H9 (cell line): ENCODE measurements at regions not wholly inside any gene's neighbourhood (a gene's known extent, or its start where the extent isn't known, plus 50 kb on each side); places are given as distances from the start of the nearest gene placed in this dataset.

Source experiments
- DNase-seq: peaks from one replicate; pipeline ENCODE4 v3.0.0-alpha.2; 2017
- H2AFZ ChIP-seq: one replicate; pipeline ENCODE4 v1.6.1; 2013; ENCODE audit warnings: mild to moderate bottlenecking, low read length, control low read depth, moderate library complexity
- H2AK5ac ChIP-seq: 2 replicates; pipeline ENCODE4 v1.6.1; 2013; ENCODE audit warnings: low read length, control low read depth, mixed read lengths; ENCODE audit not compliant: insufficient read length
- H2BK120ac ChIP-seq: one replicate; pipeline ENCODE4 v1.6.1; 2013; ENCODE audit warnings: low read depth, mild to moderate bottlenecking, low read length, control low read depth, inconsistent platforms; ENCODE audit not compliant: poor library complexity, severe bottlenecking
- H2BK12ac ChIP-seq: 2 replicates; pipeline ENCODE4 v1.6.1; 2013; ENCODE audit warnings: low read length, control low read depth, mixed read lengths, low read depth; ENCODE audit not compliant: insufficient read length
- H2BK15ac ChIP-seq: 2 replicates; pipeline ENCODE4 v1.6.1; 2013; ENCODE audit warnings: low read depth, low read length, control low read depth
- H2BK20ac ChIP-seq: one replicate; pipeline ENCODE4 v1.6.1; 2013; ENCODE audit warnings: low read depth, mild to moderate bottlenecking, low read length, control low read depth, inconsistent platforms; ENCODE audit not compliant: poor library complexity, severe bottlenecking
- H2BK5ac ChIP-seq: 2 replicates; pipeline ENCODE4 v1.6.1; 2013; ENCODE audit warnings: low read length, control low read depth, mixed read lengths; ENCODE audit not compliant: insufficient read length
- H3K14ac ChIP-seq: 2 replicates; pipeline ENCODE4 v1.6.1; 2013; ENCODE audit warnings: low read length, control low read depth; ENCODE audit not compliant: insufficient read depth
- H3K18ac ChIP-seq: 2 replicates; pipeline ENCODE4 v1.6.1; 2013; ENCODE audit warnings: low read depth, mild to moderate bottlenecking, mixed read lengths, low read length, control low read depth; ENCODE audit not compliant: insufficient read length
- H3K23ac ChIP-seq: 2 replicates; pipeline ENCODE4 v1.6.1; 2013; ENCODE audit warnings: low read length, control low read depth, mixed read lengths, low read depth; ENCODE audit not compliant: insufficient read length
- H3K23me2 ChIP-seq: 2 replicates; pipeline ENCODE4 v1.6.1; 2013; ENCODE audit warnings: low read depth, mild to moderate bottlenecking, mixed read lengths, low read length, control low read depth; ENCODE audit not compliant: insufficient read length, poor library complexity, severe bottlenecking
- H3K27ac ChIP-seq: 2 replicates; pipeline ENCODE4 v1.5.1; 2013; ENCODE audit warnings: low read length, control low read depth, mixed read lengths, low read depth; ENCODE audit not compliant: insufficient read length
- H3K27me3 ChIP-seq: 2 replicates; pipeline ENCODE4 v1.6.1; 2013; ENCODE audit warnings: low read length, control low read depth, inconsistent platforms; ENCODE audit not compliant: insufficient read depth
- H3K4ac ChIP-seq: 2 replicates; pipeline ENCODE4 v1.6.1; 2013; ENCODE audit warnings: low read depth, mild to moderate bottlenecking, control low read depth, inconsistent platforms, low read length, moderate library complexity
- H3K4me1 ChIP-seq: 2 replicates; pipeline ENCODE4 v1.6.1; 2013; ENCODE audit warnings: low read length, control low read depth, inconsistent platforms; ENCODE audit not compliant: insufficient read depth
- H3K4me2 ChIP-seq: 2 replicates; pipeline ENCODE4 v1.6.1; 2013; ENCODE audit warnings: low read length, control low read depth, mixed read lengths; ENCODE audit not compliant: insufficient read length, insufficient read depth
- H3K56ac ChIP-seq: 2 replicates; pipeline ENCODE4 v1.6.1; 2013; ENCODE audit warnings: low read depth, mild to moderate bottlenecking, mixed read lengths, low read length, control low read depth; ENCODE audit not compliant: insufficient read length
- H3K79me1 ChIP-seq: 2 replicates; pipeline ENCODE4 v1.6.1; 2013; ENCODE audit warnings: low read depth, mild to moderate bottlenecking, moderate library complexity, low read length, control low read depth, inconsistent platforms; ENCODE audit not compliant: insufficient read depth, poor library complexity, severe bottlenecking
- H3K79me2 ChIP-seq: 2 replicates; pipeline ENCODE4 v1.6.1; 2013; ENCODE audit warnings: low read length, control low read depth, inconsistent platforms; ENCODE audit not compliant: insufficient read depth
- H3K9ac ChIP-seq: 2 replicates; pipeline ENCODE4 v1.6.1; 2013; ENCODE audit warnings: low read length, control low read depth, mixed read lengths; ENCODE audit not compliant: insufficient read length; ENCODE audit errors: extremely low read depth
- H3K9me3 ChIP-seq: one replicate; pipeline ENCODE4 v1.6.1; 2013; ENCODE audit warnings: low read depth, low read length, inconsistent platforms; ENCODE audit not compliant: control insufficient read depth
- H3T11ph ChIP-seq: one replicate; pipeline ENCODE4 v1.6.1; 2013; ENCODE audit warnings: mild to moderate bottlenecking, low read length, control low read depth, inconsistent platforms
- H4K20me1 ChIP-seq: one replicate; pipeline ENCODE4 v1.6.1; 2013; ENCODE audit not compliant: control insufficient read depth, insufficient read length, insufficient read depth
- H4K5ac ChIP-seq: 2 replicates; pipeline ENCODE4 v1.6.1; 2013; ENCODE audit warnings: low read depth, mild to moderate bottlenecking, mixed read lengths, low read length, control low read depth; ENCODE audit not compliant: insufficient read length
- H4K8ac ChIP-seq: replicated peaks from 2 replicates; pipeline ENCODE4 v1.6.1; 2013; ENCODE audit warnings: low read length, control low read depth, mixed read lengths, low read depth; ENCODE audit not compliant: insufficient read length
- H4K91ac ChIP-seq: 2 replicates; pipeline ENCODE4 v1.6.1; 2013; ENCODE audit warnings: low read depth, mild to moderate bottlenecking, moderate library complexity, mixed read lengths, low read length, control low read depth; ENCODE audit not compliant: insufficient read length
- H3K27ac Mint-ChIP-seq, 3 experiments: 2 replicates in 2 of 3; 3 replicates in 1 of 3; pipeline ENCODE4 v1.8.0; 2020 to 2021; ENCODE audit warnings: mixed read lengths in 3 of 3, mild to moderate bottlenecking in 1 of 3, moderate library complexity in 1 of 3
- H3K27me3 Mint-ChIP-seq: 2 replicates; pipeline ENCODE4 v1.8.0; 2021; ENCODE audit warnings: low read depth, mild to moderate bottlenecking, moderate library complexity, mixed read lengths
- H3K36me3 Mint-ChIP-seq, 3 experiments: 2 replicates in 2 of 3; 3 replicates in 1 of 3; pipeline ENCODE4 v1.8.0; 2020 to 2021; ENCODE audit warnings: low read depth in 3 of 3, mixed read lengths in 3 of 3; ENCODE audit not compliant: insufficient read depth in 1 of 3
- H3K4me1 Mint-ChIP-seq, 2 experiments: 2 replicates each; pipeline ENCODE4 v1.8.0; 2020; ENCODE audit warnings: mixed read lengths in 2 of 2
- H3K4me3 Mint-ChIP-seq, 2 experiments: 2 replicates in 1 of 2; 3 replicates in 1 of 2; pipeline ENCODE4 v1.8.0; 2020 to 2021; ENCODE audit warnings: mild to moderate bottlenecking in 2 of 2, mixed read lengths in 2 of 2, moderate library complexity in 1 of 2
- H3K9me3 Mint-ChIP-seq, 2 experiments: 2 replicates in 1 of 2; 3 replicates in 1 of 2; pipeline ENCODE4 v1.8.0; 2020; ENCODE audit warnings: mild to moderate bottlenecking in 2 of 2, mixed read lengths in 2 of 2, moderate library complexity in 1 of 2
- CTCF ChIP-seq: fragments of 200-600 bp; sonication (generic); conservative IDR thresholded peaks from 3 replicates; pipeline ENCODE4 v1.8.0; 2021; ENCODE audit warnings: antibody characterized with exemption, mild to moderate bottlenecking
- WGBS: extraction: QIAGEN DNeasy Blood & Tissue Kit; methylation state at CpG from one replicate; pipeline ENCODE4 v1.1.7; 2013; ENCODE audit warnings: missing lambda C conversion rate, low lambda C conversion rate, mixed read lengths; ENCODE audit not compliant: insufficient read length; ENCODE audit errors: extremely low coverage; 5-methylcytosine and 5-hydroxymethylcytosine counted together

GRCh38 chr4:138301536-138301935 is 59.4 kb upstream of the SLC7A11 start:
- WGBS = no CpG with 5 or more reads among the region's 2 CpGs

More at GRCh38 chr4:138301536-138301935, 59.4 kb upstream of the SLC7A11 start:
- no peaks in the 10 kb centered on the region for H3K27me3 ChIP-seq
- H4K5ac ChIP-seq = no peak overlapping the region
- no peak overlapping the region for H3K9ac ChIP-seq
- H3K4ac ChIP-seq = no peak overlapping the region
- H3K27ac ChIP-seq = no peak overlapping the region
- no peak overlapping the region for H3K23ac ChIP-seq
- no peaks in the 10 kb centered on the region for H3K9me3 Mint-ChIP-seq
- no peaks in the 10 kb centered on the region for H3K27me3 Mint-ChIP-seq
- H3K4me2 ChIP-seq = no peak overlapping the region
- H3K36me3 Mint-ChIP-seq = 0 out of 7 replicates have a peak, but pooled peaks cover 0 to 2% (median 0%) of the 10 kb centered on the region in 3 experiments
- no peak for TF ChIP-seq CTCF
- H2BK15ac ChIP-seq = no peak overlapping the region
- H3K27ac Mint-ChIP-seq = no peak overlapping the region
- H2AK5ac ChIP-seq = no peak overlapping the region
- no peak overlapping the region for H2AFZ ChIP-seq
- H4K91ac ChIP-seq = no peak overlapping the region
- no peaks in the 10 kb centered on the region for H3K23me2 ChIP-seq
- no peaks in the 10 kb centered on the region for H4K20me1 ChIP-seq
- H3K4me1 ChIP-seq = no peaks in the 10 kb centered on the region
- H3K18ac ChIP-seq = no peak overlapping the region
- no peak overlapping the region for H2BK20ac ChIP-seq
- H3K9me3 ChIP-seq = no peaks in the 10 kb centered on the region
- no peak overlapping the region for H3K4me3 Mint-ChIP-seq
- H3K79me2 ChIP-seq = no peaks in the 10 kb centered on the region
- H4K8ac ChIP-seq = no peak overlapping the region
- no peaks in the 10 kb centered on the region for H3K4me1 Mint-ChIP-seq
- no peak overlapping the region for H3T11ph ChIP-seq
- H2BK5ac ChIP-seq = no peak overlapping the region
- DNase-seq = no peak
- H3K14ac ChIP-seq = no peak overlapping the region
- H2BK12ac ChIP-seq = no peak overlapping the region
- H3K79me1 ChIP-seq = no peaks in the 10 kb centered on the region
- H2BK120ac ChIP-seq = no peak overlapping the region
- no peak overlapping the region for H3K56ac ChIP-seq
